GM18499 (cell line): ENCODE measurements at regions not wholly inside any gene's neighbourhood (a gene's known extent, or its start where the extent isn't known, plus 50 kb on each side); places are given as distances from the start of the nearest gene placed in this dataset.

ENCODE experiments used
- ATAC-seq: cut with Tn5 transposase; IDR thresholded peaks from one replicate; pipeline ENCODE4 v1.9.1; 2021; ENCODE audit warnings: moderate number of reproducible peaks; ENCODE audit not compliant: insufficient read depth, unreplicated experiment

DNA sequence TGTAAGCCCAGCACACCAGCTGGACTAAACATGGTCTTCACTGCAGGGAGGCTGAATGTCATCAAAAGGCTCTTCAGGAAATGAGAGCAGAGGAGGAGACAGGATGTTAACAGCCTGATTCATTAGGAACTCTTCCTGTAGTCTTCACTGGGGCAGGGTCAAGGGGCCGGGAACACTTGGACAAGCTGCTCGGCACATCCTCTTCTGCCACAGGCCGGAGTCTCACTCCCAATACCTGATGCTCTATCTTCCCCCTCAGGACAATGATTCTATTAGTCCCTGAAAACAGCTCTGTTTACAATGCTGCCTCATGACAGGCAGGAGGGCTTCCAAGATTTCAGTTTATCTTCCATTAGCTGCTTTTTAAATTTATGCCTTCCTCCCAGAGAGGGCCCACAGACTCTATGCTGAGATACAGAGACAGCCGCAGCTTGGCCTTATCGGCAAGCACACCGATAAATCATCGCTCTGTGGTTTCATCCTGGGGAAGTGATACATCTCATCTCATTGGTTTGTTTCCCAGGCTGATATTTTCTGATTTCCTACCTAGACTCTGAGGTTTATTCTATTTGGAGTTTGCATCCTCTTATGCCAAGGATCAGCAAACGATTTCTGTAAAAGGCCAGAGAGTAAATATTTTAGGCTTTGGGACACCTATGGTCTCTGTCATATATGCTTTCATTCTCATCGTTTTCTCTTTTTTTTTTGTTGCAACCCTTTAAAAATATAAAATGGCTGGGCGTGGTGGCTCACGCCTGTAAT is 214.0 kb upstream of the ASIC2 start:
- no peak for ATAC-seq

GRCh38 chr17:33508215-33508614 is 215.1 kb upstream of the ASIC2 start:
- ATAC-seq, result no peak

DNA sequence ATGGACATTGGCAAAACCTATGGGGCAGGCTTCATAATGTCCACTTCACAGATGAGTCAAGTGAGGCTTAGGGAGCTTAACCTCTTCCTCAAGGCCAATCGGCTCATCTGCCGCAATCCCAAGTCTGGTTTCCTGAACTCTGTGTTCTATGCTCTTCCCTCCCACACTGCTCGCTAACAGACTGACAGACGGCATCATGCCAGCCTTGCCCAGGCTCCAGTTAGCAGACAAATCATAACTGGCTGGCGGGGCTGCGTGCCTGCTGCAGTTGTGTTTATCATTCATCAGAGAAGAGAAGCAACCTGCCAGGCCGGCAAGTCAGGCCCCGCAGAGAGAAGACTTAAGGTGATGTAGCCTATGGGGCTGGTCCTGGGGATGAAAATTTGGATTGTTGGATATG is 216.2 kb upstream of the ASIC2 start:
- no peak for ATAC-seq

DNA sequence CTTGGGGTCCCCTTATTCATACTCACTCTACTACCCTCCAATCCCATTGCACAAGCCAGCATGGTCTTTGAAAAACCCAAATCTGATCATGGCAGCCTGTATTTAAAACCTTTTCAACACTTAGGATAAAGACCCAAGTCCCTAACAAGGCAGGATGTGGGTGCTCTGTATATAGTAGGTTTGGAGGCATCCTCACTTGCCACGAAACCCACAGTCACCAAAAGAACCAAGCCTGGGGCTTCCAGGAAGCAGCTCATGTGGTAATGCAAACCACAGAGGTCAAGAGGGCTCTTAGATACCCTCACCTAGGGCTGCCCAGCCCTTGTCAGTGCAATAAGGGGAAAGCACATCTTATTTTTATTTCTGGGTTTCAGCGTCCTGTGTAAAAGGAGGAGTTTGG is 218.6 kb upstream of the ASIC2 start:
- no peak for ATAC-seq

GRCh38 chr17:33512113-33512512 is 219.0 kb upstream of the ASIC2 start:
- ATAC-seq, result no peak

GRCh38 chr17:33513769-33514168 is 220.7 kb upstream of the ASIC2 start:
- ATAC-seq, result no peak

DNA sequence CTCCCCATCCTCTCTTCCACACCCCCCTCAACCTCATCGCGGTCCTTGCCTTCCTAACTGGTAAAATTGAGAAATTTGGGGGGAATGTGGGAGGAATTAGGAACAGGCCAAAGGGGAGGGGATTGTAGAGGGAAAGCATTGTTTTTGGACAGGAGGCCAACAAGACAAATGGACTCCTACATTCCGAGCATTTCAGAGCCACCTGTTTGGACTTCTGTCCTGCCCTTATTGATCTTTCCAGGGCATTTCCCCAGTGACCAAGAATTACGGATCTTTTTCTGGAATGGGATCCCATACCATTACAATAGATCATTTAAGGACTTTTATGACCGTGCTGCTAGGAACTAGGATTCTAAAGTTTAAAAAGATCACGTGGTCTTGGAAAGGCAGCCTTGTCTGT is 221.3 kb upstream of the ASIC2 start:
- ATAC-seq, result no peak

DNA sequence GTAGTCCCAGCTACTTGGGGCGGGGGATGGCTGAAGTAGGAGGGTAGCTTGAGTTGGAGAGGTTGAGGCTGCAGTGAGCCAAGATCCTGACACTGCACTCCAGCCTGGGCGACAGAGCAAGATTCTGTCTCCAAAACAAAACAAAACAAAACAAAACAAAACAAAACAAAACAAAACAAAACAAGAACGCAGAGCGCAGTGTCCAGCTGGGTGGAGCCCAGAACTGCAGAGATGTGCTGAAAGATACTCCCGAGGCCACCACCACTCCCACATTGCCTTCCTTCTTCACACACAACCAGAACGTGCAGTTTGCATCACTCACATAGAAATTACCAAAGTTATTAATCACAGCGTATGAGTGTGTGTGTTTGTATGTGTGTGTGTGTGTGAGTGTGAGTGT is 222.9 kb upstream of the ASIC2 start:
- ATAC-seq, result no peak

GRCh38 chr17:33516645-33517044 is 223.6 kb upstream of the ASIC2 start:
- ATAC-seq, result no peak

- ATAC-seq, result no peak
Observed at GRCh38 chr17:33517746-33518145, 224.7 kb upstream of the ASIC2 start.

GRCh38 chr17:33519692-33520091 is 226.6 kb upstream of the ASIC2 start:
- no peak for ATAC-seq

DNA sequence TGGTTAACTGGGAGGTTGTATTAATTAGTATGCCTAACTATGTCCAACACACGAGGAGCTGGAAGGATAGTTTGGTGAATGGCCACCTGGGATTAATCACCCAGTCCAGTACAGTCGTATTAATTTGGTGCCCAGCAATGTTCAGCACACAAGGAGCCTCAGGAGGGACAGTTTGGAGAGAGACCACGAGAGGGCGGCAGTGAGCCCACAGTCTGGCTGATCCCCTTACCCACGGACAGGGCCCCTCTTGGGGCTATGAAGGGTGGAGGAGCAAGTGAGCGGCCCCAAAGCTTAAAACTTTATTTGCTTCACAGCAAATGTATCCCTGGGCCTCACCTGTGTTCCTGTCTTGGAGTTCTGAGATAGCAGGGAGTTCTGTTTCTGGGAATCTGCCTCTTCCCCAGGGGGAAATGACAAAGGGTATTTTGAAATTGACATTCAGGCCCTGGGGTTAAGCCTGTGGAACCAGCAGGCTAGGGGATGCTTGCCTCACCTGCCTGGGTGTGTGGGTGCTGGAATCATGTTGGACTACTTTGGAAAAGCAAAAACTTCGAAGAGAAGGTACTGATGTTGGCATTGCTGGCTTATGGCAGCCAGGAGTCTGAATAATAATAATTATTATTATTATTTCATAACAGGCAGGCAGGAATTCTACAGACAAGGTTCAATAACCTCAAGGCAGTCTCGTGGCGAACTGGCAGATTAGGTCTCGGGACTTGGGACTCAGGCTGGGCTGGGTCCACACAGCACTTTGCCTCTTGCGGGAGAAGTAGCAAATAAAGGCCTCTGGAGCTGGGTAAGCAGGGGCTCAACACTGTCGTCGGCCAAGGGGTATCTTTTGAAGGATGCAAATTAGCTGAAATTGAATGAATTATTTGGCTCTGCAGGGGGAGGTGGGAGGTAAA is 227.6 kb upstream of the ASIC2 start:
- ATAC-seq, result no peak

DNA sequence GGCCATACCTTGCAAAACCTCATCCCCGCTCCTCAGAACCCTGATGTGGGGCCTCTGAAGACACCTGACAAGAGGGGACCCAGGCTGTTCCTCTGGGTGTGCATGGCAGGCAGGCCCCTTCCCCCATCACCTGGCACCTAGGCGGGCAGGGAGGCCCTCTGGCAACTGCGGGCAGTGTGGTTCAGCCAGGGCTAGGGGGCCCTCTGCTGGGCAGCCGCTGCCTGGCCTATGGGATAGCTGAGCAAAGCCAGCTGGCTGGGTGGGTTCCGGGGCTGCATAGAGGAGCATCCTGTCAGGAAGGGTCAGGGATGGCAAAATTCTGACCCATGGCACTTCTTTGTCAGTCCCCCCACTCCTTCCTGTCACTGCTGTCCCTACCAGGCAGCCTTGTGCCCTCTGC is 228.7 kb upstream of the ASIC2 start:
- no peak for ATAC-seq

DNA sequence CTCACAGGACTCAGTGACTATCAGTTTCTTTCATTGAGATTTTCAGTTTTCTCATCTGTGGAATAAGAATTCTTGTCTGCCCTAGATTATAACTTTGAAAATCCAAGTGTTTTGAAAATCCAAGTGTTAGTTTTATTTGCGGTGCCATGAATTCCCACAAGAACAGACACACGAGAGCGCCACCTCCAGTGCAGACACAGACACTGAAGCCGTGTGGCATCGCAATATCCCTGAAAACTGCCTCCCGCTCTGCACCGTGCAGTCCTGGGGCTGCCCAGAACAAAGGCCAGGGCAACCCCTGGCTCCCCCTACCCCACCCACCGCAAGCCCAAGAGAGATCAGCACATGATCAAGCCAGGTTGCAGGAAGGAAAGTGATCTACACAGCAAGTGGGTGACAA is 229.5 kb upstream of the ASIC2 start:
- ATAC-seq, result no peak

- ATAC-seq, result no peak
Observed at GRCh38 chr17:33523577-33523981, 230.5 kb upstream of the ASIC2 start.

GRCh38 chr17:33525186-33525585 is 232.1 kb upstream of the ASIC2 start:
- ATAC-seq, result no peak

GRCh38 chr17:33526717-33527116 is 233.6 kb upstream of the ASIC2 start:
- no peak for ATAC-seq

DNA sequence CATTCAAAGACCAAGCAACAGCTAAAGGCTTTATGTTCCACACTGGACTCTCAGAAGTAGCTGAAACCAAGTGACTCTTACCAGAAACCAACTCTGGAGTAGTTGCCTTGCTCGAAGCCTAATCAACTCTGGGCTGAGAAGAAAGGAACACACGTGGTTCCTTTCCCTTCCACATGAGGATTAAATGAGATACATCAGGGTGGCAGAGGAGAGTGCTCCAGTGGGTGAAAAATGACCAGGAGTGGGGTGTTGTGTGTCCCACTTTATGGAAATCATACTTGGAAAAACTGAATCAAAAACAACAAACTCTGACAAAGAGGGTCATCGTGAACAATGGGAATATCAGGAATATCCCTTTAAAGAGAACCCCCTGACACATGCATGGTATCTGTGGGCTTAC is 234.2 kb upstream of the ASIC2 start:
- ATAC-seq, result no peak

- ATAC-seq, result no peak
Observed at GRCh38 chr17:33528846-33529245, 235.8 kb upstream of the ASIC2 start.

DNA sequence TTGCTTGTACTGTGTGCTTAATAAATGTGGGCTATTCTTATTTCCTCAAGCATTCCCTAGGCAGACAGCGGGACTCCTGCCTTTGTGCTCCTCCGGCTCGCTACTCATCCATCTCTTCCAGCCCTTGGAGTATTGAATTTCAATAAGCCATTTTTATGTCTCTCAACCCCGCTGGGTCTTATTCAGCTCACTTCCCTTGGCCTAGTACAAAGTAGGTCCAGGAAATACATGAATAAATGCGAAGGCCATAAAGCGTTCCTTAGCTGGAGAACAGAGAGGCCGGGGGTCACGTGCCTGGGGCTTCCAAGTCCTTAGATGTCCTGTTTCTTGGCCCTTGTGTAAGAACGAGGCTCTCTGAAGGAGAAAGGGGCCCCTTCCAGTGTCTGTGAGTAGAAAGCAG is 236.7 kb upstream of the ASIC2 start:
- ATAC-seq, result no peak

- ATAC-seq, result no peak
Observed at GRCh38 chr17:33531311-33531710, 238.2 kb upstream of the ASIC2 start.

- no peak for ATAC-seq
Observed at GRCh38 chr17:33534087-33534486, 241.0 kb upstream of the ASIC2 start.
